Calu3 (cell line): ENCODE measurements at regions not wholly inside any gene's neighbourhood (a gene's known extent, or its start where the extent isn't known, plus 50 kb on each side); places are given as distances from the start of the nearest gene placed in this dataset.

Experiments
- BruUV-seq: library from RNA; stranded (reverse); fragments of 400-500 nt; replicated peaks from 2 replicates; lab custom pipeline; 2021; lab: Mats Ljungman, UMichigan
- CTCF ChIA-PET: fragments of 300-600 bp; sonication (Branson Sonifier 250); formaldehyde crosslinking; loops from one replicate; lab custom pipeline; 2022; ENCODE audit warnings: antibody characterized with exemption; lab: Charles Lee
- DNase-seq: peaks from one replicate; pipeline ENCODE4 v3.0.0; 2022
- H3K27ac Mint-ChIP-seq: one replicate; pipeline ENCODE4 v1.8.0; 2022; ENCODE audit warnings: mixed read lengths; ENCODE audit not compliant: unreplicated experiment
- H3K27me3 Mint-ChIP-seq: one replicate; pipeline ENCODE4 v1.8.0; 2022; ENCODE audit warnings: mixed read lengths; ENCODE audit not compliant: unreplicated experiment
- H3K36me3 Mint-ChIP-seq: one replicate; pipeline ENCODE4 v1.8.0; 2022; ENCODE audit warnings: mild to moderate bottlenecking, moderate library complexity, mixed read lengths; ENCODE audit not compliant: insufficient read depth, unreplicated experiment
- H3K4me1 Mint-ChIP-seq: one replicate; pipeline ENCODE4 v1.8.0; 2022; ENCODE audit warnings: mild to moderate bottlenecking, low read depth, mixed read lengths; ENCODE audit not compliant: unreplicated experiment
- H3K4me3 Mint-ChIP-seq: one replicate; pipeline ENCODE4 v1.8.0; 2022; ENCODE audit warnings: mild to moderate bottlenecking, low read depth, moderate library complexity, mixed read lengths; ENCODE audit not compliant: unreplicated experiment
- H3K9me3 Mint-ChIP-seq: one replicate; pipeline ENCODE4 v1.8.0; 2022; ENCODE audit warnings: low read depth, mixed read lengths; ENCODE audit not compliant: unreplicated experiment
- CTCF ChIP-seq: fragments of 200-600 bp; IDR thresholded peaks from one replicate; pipeline ENCODE4 v1.8.0; 2022; ENCODE audit warnings: antibody characterized with exemption; ENCODE audit not compliant: unreplicated experiment
- intact Hi-C: fragments of 100-400 bp; cut with micrococcal nuclease; formaldehyde crosslinking; loops from one replicate; pipeline ENCODE4 v1.10.0; 2022; ENCODE audit not compliant: unreplicated experiment

GRCh38 chr12:107360482-107360881 is 267.1 kb upstream of the CRY1 start:
- CTCF ChIA-PET, result no interaction called here
- BruUV-seq, result no TSS peak
- no peak overlapping the region for H3K27ac Mint-ChIP-seq

DNA sequence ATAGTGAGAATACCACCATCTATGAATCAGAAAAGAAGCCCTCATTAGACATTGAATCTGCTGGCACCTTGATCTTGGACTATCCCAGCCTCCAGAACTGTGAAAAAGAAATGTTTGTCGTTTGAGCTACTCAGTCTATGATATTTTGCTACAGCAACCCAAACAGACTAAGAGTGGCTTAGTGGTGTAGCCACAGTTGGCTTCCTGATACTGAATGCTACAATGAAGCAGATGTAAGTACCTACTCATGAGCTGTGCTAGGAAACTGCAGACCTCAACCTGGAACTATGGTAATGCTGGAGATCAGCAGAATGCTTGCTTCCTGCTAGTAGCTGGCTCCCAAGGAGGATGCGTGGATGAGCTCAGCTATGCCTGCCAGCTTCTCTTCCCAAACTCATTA is 268.6 kb upstream of the CRY1 start:
- no peaks in the 10 kb centered on the region for H3K4me1 Mint-ChIP-seq

More at GRCh38 chr12:107360482-107360881, 267.1 kb upstream of the CRY1 start:
- Mint-ChIP-seq H3K9me3 (no peaks in the 10 kb centered on the region), H3K27me3 (peaks cover 35% of the 10 kb centered on the region), H3K4me3 (no peak overlapping the region), H3K4me1 (no peaks in the 10 kb centered on the region), H3K36me3 (no peaks in the 10 kb centered on the region)
- no peak for DNase-seq
- no peak for TF ChIP-seq CTCF
- intact Hi-C loops, result no loop called here

GRCh38 chr12:107362960-107363359 is 269.6 kb upstream of the CRY1 start:
- Mint-ChIP-seq H3K27me3 (peaks cover 44% of the 10 kb centered on the region), H3K4me1 (no peaks in the 10 kb centered on the region), H3K36me3 (no peaks in the 10 kb centered on the region), H3K27ac (no peak overlapping the region), H3K4me3 (no peak overlapping the region), H3K9me3 (no peaks in the 10 kb centered on the region)
- no peak for TF ChIP-seq CTCF
- intact Hi-C loops, result no loop called here
- CTCF ChIA-PET, result interaction anchor here (0.6 kb wide), 2 partner anchors 1127 to 1821 kb away, joined by 4 to 7 read pairs; no protein-coding TSS in a partner anchor
- no peak for DNase-seq
- no TSS peak for BruUV-seq

More for the DNA sequence above, 268.6 kb upstream of the CRY1 start:
- BruUV-seq, result no TSS peak
- no peak overlapping the region for H3K4me3 Mint-ChIP-seq
- CTCF ChIA-PET, result interaction anchor here (0.6 kb wide), 1 partner anchor 139 kb away, joined by 6 read pairs; no protein-coding TSS in a partner anchor
- no peak for DNase-seq
- no peak overlapping the region for H3K27ac Mint-ChIP-seq
- no peaks in the 10 kb centered on the region for H3K9me3 Mint-ChIP-seq
- intact Hi-C loops, result no loop called here
- H3K36me3 Mint-ChIP-seq, result no peaks in the 10 kb centered on the region
- no peak for TF ChIP-seq CTCF
- peaks cover 41% of the 10 kb centered on the region for H3K27me3 Mint-ChIP-seq

DNA sequence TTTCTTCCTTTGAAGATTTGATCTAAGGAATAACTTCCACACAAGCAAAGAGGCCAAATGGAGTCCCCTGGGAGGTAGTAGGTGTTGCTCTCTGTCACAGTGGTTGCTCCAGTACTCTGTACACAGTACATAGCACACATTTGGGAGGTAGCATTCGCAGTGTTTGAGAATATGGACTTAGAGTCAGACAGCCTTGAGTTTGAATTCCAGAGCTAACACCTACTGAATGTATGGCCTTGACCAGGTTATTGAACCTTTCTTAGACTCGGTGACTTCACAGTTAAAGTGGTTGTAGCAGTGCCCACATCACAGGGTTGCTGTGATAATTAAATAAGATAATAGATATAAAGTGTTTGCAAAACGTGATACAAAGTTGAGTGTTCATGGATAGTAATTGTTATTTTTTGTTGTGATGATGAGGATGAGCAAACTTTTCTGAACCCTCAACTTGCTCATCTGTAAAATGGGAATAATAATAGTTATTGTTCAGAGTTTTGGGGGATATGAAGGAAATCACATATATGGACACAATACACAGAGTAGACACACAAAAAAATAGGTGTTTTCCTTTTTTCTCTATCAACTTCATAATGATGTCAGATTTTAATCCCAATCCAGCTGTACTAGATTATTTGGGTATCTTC is 271.6 kb upstream of the CRY1 start:
- Mint-ChIP-seq H3K4me1 (no peaks in the 10 kb centered on the region), H3K27me3 (peaks cover 29% of the 10 kb centered on the region), H3K9me3 (no peaks in the 10 kb centered on the region), H3K27ac (no peak overlapping the region), H3K4me3 (no peak overlapping the region), H3K36me3 (no peaks in the 10 kb centered on the region)
- intact Hi-C loops, result no loop called here
- TF ChIP-seq CTCF, result no peak
- DNase-seq, result no peak
- BruUV-seq, result no TSS peak
- CTCF ChIA-PET, result no interaction called here
